Mucosa of descending colon (tissue), 3 donors: ENCODE measurements at regions not wholly inside any gene's neighbourhood (a gene's known extent, or its start where the extent isn't known, plus 50 kb on each side); places are given as distances from the start of the nearest gene placed in this dataset.
"Not testable (repeated sequence)": the region's sequence is repeated elsewhere in the genome, so short reads cannot be mapped to it uniquely, and the experiment has no call there.

Experiments
- ATAC-seq: fragments of 200-7000 bp; cut with Tn5 transposase; one replicate; pipeline ENCODE4 v1.9.1; 2020; ENCODE audit warnings: mild to moderate bottlenecking, moderate library complexity
- DNase-seq, 3 donors: peaks; one replicate each; pipeline ENCODE4 v3.0.0-alpha.2; 2020
- H3K36me3 ChIP-seq: fragments of 200-600 bp; one replicate; pipeline ENCODE4 v1.8.0; 2021; ENCODE audit warnings: low read depth, mild to moderate bottlenecking
- H3K4me1 ChIP-seq: fragments of 200-600 bp; one replicate; pipeline ENCODE4 v1.8.0; 2021; ENCODE audit warnings: low read depth, mild to moderate bottlenecking
- H3K4me3 ChIP-seq: fragments of 200-600 bp; one replicate; pipeline ENCODE4 v1.8.0; 2021; ENCODE audit warnings: mild to moderate bottlenecking
- H3K9me3 ChIP-seq: fragments of 200-600 bp; one replicate; pipeline ENCODE4 v1.8.0; 2021; ENCODE audit warnings: mild to moderate bottlenecking
- CTCF ChIP-seq: fragments of 200-600 bp; IDR thresholded peaks from one replicate; pipeline ENCODE4 v1.8.0; 2022; ENCODE audit warnings: antibody characterized with exemption, mild to moderate bottlenecking
- intact Hi-C, 2 donors: fragments of 100-400 bp; cut with DNase I in 1 of 2; cut with micrococcal nuclease in 1 of 2; formaldehyde crosslinking; loops; one replicate each; pipeline versions ENCODE4 v1.11.0 to v1.11.1; 2022; cut with DNase I, micrococcal nuclease
- donor health status: DM: no; HTN: no; CAD: no; lungs with moderate emphysema.
- donor health status: DM: no; HTN: no; CAD: no.
- donor health status: DM: no; HTN: yes; CAD: no.

DNA sequence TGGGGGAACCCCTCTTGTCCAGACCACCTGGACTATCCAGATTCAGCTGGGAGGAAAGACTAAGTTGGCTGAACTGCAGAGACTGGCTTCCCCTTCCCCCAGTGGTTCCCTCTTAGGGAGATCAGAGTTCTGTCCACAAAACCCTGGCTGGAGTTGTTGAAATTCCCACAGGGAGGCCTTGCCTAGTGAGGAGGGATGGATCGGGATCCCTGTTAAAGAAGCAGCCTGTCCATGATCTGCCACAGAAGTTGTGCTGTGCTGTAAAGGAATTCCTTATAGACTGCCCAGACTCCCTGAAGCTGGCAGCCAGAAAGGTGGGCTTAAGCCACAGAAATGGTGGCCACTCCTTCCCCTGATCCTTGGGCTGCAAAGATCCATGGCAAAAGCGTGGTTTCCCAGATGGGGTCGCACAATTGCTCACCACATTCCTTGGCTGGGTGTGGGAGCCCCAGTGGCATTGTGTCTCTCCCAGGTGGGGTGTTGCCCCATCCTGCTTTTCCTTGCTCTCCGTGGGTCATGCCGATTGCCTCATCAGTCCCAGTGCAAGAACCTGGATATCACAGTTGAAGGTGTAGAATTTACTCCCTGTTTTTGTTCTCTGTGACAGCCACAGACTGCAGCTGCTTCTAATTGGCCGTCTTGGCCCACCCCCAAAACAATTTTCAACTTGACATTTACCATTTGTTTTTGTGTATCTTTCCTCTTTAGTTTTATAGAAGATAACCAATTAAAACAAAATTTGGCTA lies 342.4 kb downstream of the FGF10 start:
- Histone ChIP-seq H3K36me3 (no peaks in the 10 kb centered on the region), H3K4me3 (no peak overlapping the region), H3K9me3 (peaks cover 22% of the 10 kb centered on the region), H3K4me1 (no peaks in the 10 kb centered on the region)
- no peak for TF ChIP-seq CTCF
- intact Hi-C loops, result no loop called here
- ATAC-seq (no peak), DNase-seq (no peak)

- DNase-seq, ATAC-seq, H3K36me3 ChIP-seq, H3K4me3 ChIP-seq, intact Hi-C loops, H3K4me1 ChIP-seq: not testable (repeated sequence)
- peaks cover 25% of the 10 kb centered on the region for H3K9me3 ChIP-seq
Measured at GRCh38 chr5:44044549-44044948, 344.7 kb downstream of the FGF10 start.

DNA sequence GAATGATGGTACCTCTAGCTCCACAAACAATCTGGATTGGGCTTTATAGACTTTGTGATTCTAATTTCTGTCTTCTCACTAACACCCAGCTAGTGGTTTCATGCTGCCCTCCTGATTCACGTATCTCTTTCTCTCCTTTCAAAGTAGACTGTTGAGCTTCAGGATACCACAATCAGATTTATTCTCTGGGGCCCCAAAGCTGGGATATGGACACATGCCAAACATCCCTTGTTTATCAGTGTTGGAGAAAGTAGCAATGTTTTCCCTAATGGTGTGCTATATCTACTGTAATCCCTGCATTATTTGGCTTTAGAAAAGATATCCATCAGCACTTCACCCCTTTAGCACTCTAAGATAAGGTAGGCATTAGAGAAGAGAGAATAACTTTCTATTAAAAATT lies 361.0 kb downstream of the FGF10 start:
- H3K36me3 ChIP-seq, result no peaks in the 10 kb centered on the region
- no peak overlapping the region for H3K4me3 ChIP-seq
- TF ChIP-seq CTCF, result no peak
- H3K9me3 ChIP-seq, result peaks cover 34% of the 10 kb centered on the region
- no peak for DNase-seq
- intact Hi-C loops, result no loop called here
- ATAC-seq, result no peak
- H3K4me1 ChIP-seq, result no peaks in the 10 kb centered on the region

DNA sequence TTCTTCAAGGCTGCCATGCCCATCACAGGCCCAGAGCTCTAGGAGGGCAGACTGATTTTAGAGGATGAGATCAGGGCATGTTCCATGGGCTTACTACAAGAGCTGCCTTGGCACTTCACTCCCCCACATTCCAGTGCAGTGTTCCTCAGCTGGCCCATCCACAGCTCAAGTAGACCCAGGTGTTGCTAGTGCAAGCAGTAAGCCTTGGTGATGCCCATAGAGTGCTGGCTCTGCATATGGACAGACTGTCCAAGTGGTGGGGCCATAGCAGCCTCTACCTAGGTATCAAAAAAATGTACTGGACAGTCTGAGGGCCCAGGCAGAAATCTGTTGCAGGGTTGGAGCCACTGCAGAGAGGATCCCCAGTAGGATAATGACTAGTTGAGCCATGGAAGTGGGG lies 366.6 kb downstream of the FGF10 start:
- H3K9me3 ChIP-seq, result peaks cover 28% of the 10 kb centered on the region
- ATAC-seq (no peak), DNase-seq (no peak)
- intact Hi-C loops, result no loop called here
- no peak overlapping the region for H3K4me3 ChIP-seq
- no peaks in the 10 kb centered on the region for H3K36me3 ChIP-seq
- H3K4me1 ChIP-seq, result no peaks in the 10 kb centered on the region
- TF ChIP-seq CTCF, result no peak

DNA sequence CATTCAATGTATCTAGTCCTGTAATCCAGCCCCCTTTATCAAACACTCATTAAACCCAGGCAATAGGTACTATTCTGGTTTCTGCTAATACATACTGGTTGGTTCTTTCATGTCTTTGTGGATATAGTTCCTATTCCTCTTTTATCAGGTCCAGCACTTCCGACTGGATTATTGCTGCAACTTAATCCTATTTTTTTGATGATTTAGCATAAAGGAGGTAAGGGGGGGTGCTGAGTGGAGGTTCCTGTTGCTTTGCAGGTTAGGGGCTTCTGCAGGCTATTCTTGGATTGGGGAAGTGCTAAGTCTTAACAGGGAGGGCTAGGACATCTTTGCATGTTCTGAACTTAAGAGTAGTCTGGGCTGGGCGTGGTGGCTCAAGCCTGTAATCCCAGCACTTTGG lies 377.7 kb downstream of the FGF10 start:
- no peaks in the 10 kb centered on the region for H3K4me1 ChIP-seq
- H3K4me3 ChIP-seq, result no peak overlapping the region
- no peak for TF ChIP-seq CTCF
- no peak for DNase-seq
- ATAC-seq, result no peak
- H3K36me3 ChIP-seq, result no peaks in the 10 kb centered on the region
- peaks cover 59% of the 10 kb centered on the region for H3K9me3 ChIP-seq
- intact Hi-C loops, result no loop called here

GRCh38 chr5:44002381-44002901 lies 386.8 kb downstream of the FGF10 start:
- TF ChIP-seq CTCF, result no peak
- H3K36me3 ChIP-seq, result no peaks in the 10 kb centered on the region
- no peak for DNase-seq
- intact Hi-C loops, result no loop called here
- no peaks in the 10 kb centered on the region for H3K4me1 ChIP-seq
- ATAC-seq, result no peak
- no peak overlapping the region for H3K4me3 ChIP-seq
- H3K9me3 ChIP-seq, result peaks cover 27% of the 10 kb centered on the region
